ENCODE measurements at regions not wholly inside any gene's neighbourhood (a gene's known extent, or its start where the extent isn't known, plus 50 kb on each side); places are given as distances from the start of the nearest gene placed in this dataset.

DNA sequence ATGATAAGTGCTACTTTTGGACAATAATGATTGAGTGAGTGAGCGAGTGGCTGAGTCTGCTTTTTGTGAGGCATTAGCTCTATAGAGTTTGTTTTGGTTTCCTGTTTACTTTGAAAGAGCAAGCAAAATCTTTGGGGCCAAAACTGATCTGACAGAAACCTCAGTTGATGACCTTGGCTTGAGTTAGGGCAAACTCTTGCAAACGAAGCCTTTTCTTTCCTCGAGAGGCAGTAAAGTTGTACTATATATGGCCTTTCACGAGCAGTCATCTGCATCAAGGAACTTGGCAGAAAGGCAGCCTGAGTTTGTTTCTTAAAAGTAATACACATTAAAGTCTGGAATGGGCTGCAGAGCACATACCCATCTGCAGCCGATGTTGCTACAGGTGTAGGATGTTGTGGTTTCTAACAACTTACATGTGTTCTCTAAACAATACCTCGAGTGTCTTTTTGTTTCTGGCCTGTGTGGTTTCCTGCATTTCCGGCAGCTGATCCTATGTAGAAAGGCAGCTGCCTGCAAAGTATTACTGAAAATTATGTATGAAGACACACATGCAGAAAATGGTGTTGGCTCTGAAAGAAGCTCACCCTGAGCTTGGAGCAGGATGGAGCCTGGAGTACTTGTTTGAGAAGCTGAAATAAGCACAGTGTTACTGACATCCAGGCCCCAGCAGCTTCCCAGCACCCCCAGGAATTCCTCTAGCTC lies 60.8 kb downstream of the FOXD1 start (continued):
- TF ChIP-seq, protein P1, sequence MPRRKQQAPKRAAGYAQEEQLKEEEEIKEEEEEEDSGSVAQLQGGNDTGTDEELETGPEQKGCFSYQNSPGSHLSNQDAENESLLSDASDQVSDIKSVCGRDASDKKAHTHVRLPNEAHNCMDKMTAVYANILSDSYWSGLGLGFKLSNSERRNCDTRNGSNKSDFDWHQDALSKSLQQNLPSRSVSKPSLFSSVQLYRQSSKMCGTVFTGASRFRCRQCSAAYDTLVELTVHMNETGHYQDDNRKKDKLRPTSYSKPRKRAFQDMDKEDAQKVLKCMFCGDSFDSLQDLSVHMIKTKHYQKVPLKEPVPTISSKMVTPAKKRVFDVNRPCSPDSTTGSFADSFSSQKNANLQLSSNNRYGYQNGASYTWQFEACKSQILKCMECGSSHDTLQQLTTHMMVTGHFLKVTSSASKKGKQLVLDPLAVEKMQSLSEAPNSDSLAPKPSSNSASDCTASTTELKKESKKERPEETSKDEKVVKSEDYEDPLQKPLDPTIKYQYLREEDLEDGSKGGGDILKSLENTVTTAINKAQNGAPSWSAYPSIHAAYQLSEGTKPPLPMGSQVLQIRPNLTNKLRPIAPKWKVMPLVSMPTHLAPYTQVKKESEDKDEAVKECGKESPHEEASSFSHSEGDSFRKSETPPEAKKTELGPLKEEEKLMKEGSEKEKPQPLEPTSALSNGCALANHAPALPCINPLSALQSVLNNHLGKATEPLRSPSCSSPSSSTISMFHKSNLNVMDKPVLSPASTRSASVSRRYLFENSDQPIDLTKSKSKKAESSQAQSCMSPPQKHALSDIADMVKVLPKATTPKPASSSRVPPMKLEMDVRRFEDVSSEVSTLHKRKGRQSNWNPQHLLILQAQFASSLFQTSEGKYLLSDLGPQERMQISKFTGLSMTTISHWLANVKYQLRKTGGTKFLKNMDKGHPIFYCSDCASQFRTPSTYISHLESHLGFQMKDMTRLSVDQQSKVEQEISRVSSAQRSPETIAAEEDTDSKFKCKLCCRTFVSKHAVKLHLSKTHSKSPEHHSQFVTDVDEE (CRISPR knock-in tag; IDR thresholded peaks at IDR 0.05), result no peak

DNA sequence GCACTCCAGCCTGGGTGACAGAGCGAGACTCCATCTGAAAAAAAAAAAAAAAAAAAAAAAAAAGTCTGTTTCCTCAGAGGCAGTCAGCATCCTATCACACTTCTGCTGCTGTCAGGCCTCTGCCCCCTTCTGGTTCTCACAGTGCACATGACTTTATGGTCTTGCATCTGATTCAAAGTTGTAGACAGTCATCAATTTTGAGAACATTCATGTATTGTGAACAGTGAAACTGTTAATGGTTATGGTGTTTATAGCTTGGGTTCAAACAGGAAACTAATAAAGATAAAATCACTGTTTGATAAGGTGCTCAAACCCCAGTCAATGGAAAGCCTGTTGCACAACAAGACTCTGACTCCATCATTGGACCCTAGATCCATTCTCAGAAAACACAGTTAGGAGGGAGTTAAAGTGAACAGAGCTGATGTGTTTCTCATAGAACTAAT lies 61.4 kb downstream of the FOXD1 start:
- TF ChIP-seq PPARA (CRISPR knock-in tag; IDR thresholded peaks at IDR 0.05; ENCODE audit: borderline replicate concordance), result no peak
- no peak for TF ChIP-seq GLIS3 (CRISPR knock-in tag; IDR thresholded peaks at IDR 0.05)
- TF ChIP-seq ZC3H10 (CRISPR knock-in tag; IDR thresholded peaks at IDR 0.05), result no peak
- TF ChIP-seq, protein P2, sequence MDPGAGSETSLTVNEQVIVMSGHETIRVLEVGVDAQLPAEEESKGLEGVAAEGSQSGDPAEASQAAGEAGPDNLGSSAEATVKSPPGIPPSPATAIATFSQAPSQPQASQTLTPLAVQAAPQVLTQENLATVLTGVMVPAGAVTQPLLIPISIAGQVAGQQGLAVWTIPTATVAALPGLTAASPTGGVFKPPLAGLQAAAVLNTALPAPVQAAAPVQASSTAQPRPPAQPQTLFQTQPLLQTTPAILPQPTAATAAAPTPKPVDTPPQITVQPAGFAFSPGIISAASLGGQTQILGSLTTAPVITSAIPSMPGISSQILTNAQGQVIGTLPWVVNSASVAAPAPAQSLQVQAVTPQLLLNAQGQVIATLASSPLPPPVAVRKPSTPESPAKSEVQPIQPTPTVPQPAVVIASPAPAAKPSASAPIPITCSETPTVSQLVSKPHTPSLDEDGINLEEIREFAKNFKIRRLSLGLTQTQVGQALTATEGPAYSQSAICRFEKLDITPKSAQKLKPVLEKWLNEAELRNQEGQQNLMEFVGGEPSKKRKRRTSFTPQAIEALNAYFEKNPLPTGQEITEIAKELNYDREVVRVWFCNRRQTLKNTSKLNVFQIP (CRISPR knock-in tag; IDR thresholded peaks at IDR 0.05; ENCODE audit: borderline replicate concordance, low read depth), result no peak
- no peak for TF ChIP-seq BACH2 (CRISPR knock-in tag; IDR thresholded peaks at IDR 0.05; ENCODE audit: borderline replicate concordance)
- no peak for TF ChIP-seq ZNF70 (CRISPR knock-in tag; IDR thresholded peaks at IDR 0.05)
- TF ChIP-seq ZNF565 (CRISPR knock-in tag; conservative IDR thresholded peaks at IDR 0.05; ENCODE audit: low read depth), result no peak

DNA sequence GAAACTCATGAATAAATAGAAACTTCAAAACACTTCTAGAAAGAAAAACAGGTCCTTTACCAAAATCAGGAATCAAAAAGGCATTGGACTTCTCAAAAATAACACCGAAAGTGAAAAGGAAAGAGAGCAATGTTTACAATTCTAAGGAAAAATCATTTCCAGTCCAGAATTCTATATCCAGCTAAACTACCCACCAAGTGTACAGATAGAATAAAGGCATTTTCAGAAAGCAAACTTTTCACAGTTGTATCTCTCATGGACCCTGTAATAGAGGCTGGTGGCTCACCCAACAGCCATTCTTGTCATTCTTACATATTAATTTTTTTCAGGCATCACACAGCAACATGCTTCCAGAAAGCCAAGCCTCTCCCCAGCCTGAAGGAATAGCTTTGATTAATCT lies 63.7 kb downstream of the FOXD1 start:
- ATAC-seq, result no peak
- TF ChIP-seq RARB (CRISPR knock-in tag; IDR thresholded peaks at IDR 0.05) (no peak), TOX (CRISPR knock-in tag; IDR thresholded peaks at IDR 0.05; ENCODE audit: borderline replicate concordance) (no peak), ZC3H10 (CRISPR knock-in tag; IDR thresholded peaks at IDR 0.05) (no peak), TCF4 (CRISPR knock-in tag; IDR thresholded peaks at IDR 0.05; ENCODE audit: borderline replicate concordance) (no peak), ZNF70 (CRISPR knock-in tag; IDR thresholded peaks at IDR 0.05) (no peak), ZFP30 (CRISPR knock-in tag; IDR thresholded peaks at IDR 0.05) (no peak), ZNF8 (CRISPR knock-in tag; IDR thresholded peaks at IDR 0.05) (no peak), ISL1 (CRISPR knock-in tag; IDR thresholded peaks at IDR 0.05) (no peak)
- TF ChIP-seq, protein P3, sequence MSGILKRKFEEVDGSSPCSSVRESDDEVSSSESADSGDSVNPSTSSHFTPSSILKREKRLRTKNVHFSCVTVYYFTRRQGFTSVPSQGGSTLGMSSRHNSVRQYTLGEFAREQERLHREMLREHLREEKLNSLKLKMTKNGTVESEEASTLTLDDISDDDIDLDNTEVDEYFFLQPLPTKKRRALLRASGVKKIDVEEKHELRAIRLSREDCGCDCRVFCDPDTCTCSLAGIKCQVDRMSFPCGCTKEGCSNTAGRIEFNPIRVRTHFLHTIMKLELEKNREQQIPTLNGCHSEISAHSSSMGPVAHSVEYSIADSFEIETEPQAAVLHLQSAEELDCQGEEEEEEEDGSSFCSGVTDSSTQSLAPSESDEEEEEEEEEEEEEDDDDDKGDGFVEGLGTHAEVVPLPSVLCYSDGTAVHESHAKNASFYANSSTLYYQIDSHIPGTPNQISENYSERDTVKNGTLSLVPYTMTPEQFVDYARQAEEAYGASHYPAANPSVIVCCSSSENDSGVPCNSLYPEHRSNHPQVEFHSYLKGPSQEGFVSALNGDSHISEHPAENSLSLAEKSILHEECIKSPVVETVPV (CRISPR knock-in tag; IDR thresholded peaks at IDR 0.05), result no peak

More for the DNA sequence above, 61.4 kb downstream of the FOXD1 start:
- ATAC-seq, result no peak

DNA sequence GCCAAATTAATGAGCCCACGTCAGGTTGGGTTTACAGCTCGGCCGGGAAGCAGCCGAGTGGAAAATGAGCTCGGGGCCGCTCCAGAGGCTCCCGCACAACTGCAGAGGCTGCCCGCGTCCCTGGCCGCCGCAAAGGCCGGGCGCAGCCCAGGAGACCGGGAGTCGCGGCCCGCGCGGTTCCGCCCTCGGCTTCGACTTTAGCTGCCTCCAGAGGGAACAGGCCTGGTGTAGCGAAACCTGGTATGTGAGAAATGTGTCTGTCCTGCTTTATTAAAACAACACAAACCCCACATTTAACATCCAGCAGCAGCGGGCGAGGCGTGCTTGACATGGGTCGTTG lies 66.2 kb downstream of the FOXD1 start:
- ATAC-seq, result no peak
- TF ChIP-seq TCF4 (CRISPR knock-in tag; IDR thresholded peaks at IDR 0.05; ENCODE audit: borderline replicate concordance) (no peak), OSR1 (CRISPR knock-in tag; IDR thresholded peaks at IDR 0.05) (no peak), SNAI2 (CRISPR knock-in tag; IDR thresholded peaks at IDR 0.05) (no peak), ZFP3 (CRISPR knock-in tag; IDR thresholded peaks at IDR 0.05) (no peak), ISL1 (CRISPR knock-in tag; IDR thresholded peaks at IDR 0.05) (no peak), ESRRG (CRISPR knock-in tag; IDR thresholded peaks at IDR 0.05) (no peak), ZNF565 (CRISPR knock-in tag; conservative IDR thresholded peaks at IDR 0.05; ENCODE audit: low read depth) (no peak), PPARA (CRISPR knock-in tag; IDR thresholded peaks at IDR 0.05; ENCODE audit: borderline replicate concordance) (no peak), GLIS3 (CRISPR knock-in tag; IDR thresholded peaks at IDR 0.05) (no peak), ZNF8 (CRISPR knock-in tag; IDR thresholded peaks at IDR 0.05) (no peak)
- TF ChIP-seq, protein P3 (CRISPR knock-in tag; IDR thresholded peaks at IDR 0.05), result no peak
- TF ChIP-seq, protein P4, sequence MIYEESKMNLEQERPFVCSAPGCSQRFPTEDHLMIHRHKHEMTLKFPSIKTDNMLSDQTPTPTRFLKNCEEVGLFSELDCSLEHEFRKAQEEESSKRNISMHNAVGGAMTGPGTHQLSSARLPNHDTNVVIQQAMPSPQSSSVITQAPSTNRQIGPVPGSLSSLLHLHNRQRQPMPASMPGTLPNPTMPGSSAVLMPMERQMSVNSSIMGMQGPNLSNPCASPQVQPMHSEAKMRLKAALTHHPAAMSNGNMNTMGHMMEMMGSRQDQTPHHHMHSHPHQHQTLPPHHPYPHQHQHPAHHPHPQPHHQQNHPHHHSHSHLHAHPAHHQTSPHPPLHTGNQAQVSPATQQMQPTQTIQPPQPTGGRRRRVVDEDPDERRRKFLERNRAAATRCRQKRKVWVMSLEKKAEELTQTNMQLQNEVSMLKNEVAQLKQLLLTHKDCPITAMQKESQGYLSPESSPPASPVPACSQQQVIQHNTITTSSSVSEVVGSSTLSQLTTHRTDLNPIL (CRISPR knock-in tag; IDR thresholded peaks at IDR 0.05; ENCODE audit: low read depth), result no peak
- TF ChIP-seq, protein P1 (CRISPR knock-in tag; IDR thresholded peaks at IDR 0.05), result no peak
